HG03159 (cell line): ENCODE measurements at regions not wholly inside any gene's neighbourhood (a gene's known extent, or its start where the extent isn't known, plus 50 kb on each side); places are given as distances from the start of the nearest gene placed in this dataset.
A peak's percentile ranks its signal among the peaks of the same experiment; 100 is the strongest.

Experiments
- ATAC-seq: cut with Tn5 transposase; IDR thresholded peaks from one replicate; pipeline ENCODE4 v1.9.1; 2021; ENCODE audit warnings: mild to moderate bottlenecking, moderate library complexity; ENCODE audit not compliant: unreplicated experiment

- no peak for ATAC-seq
Measured at GRCh38 chr3:72470904-72471417, 377.3 kb downstream of the SHQ1 start.

DNA sequence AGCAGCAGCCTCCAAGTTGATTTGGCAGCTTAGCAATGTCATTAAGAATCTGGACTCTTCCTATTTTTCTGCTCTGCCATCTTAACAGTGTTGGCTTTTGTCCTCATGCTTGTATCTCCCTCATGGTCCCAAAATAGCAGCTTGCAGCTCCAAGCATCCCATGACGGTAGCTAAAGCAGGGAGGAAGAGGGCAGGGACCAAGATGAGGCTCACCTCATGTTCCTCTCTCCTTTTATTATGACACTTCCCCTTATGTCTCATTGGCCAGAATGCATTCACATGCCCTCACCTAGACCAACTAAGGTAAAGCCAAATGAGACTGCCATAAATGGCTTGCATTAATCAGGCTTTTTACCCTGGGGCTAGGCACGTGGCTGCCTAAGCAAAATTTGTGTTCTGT lies 382.4 kb downstream of the SHQ1 start:
- no peak for ATAC-seq

GRCh38 chr3:72463083-72463482 lies 385.2 kb downstream of the SHQ1 start:
- ATAC-seq = no peak

GRCh38 chr3:72462595-72463011 lies 385.6 kb downstream of the SHQ1 start:
- no peak for ATAC-seq

DNA sequence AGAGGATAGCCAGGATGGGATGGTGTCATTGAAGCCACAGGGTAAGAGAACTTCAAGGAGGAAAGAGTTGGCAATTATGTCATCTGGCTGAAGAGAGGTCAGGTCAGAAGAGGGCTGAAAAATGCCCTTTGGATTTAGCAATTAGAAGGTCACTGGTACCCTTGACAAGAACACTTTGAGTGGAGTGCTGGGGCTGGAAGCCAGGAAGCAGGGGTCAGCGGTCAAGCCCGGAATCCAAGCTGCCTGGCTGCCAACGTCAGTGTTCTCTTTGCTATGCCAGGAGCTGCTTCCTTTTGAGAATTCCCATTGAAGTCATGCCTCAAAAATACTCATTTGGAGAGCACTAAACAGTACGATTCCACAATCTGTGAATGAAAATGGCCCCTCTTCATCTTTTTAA lies 386.5 kb downstream of the SHQ1 start:
- no peak for ATAC-seq

GRCh38 chr3:72460205-72461174 lies 387.8 kb downstream of the SHQ1 start:
- ATAC-seq = no peak

DNA sequence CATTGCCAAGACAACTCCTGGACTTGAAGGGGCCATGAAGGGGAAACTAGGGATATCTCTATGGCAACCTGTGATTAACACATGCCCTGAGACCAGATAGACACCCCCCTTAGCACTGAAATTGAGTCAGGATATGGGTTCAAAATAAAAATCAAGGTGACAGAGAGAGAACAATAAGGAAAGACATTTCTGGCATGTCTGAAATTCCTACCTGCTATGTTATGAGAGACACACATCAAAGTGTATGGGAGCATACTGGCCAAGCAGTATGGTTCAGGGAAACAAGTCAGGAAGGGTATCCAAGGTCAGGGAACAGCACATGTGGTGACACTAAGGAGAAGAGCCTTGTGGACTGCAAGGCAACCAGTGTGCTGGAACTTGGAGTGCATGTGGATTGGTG lies 388.7 kb downstream of the SHQ1 start:
- ATAC-seq = no peak

DNA sequence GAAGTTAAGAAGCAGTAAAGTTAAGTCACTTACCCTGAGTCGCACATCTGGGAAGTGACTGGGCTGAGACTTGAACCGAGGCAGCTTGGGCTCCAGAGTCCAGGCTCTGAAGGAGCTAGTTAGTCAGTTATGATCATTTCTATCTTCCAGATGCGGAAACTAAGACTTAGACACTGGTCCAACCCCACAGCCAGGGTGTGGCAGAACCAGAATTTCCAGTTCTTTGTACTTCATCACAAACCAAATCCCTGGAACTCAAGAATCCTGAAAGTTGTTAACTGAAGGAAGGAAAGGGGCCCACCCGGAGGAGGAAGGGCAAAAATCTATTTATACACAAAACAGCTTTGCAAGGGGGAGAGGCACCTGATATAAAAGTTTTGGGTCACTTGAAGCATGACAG lies 389.9 kb downstream of the SHQ1 start:
- no peak for ATAC-seq

- ATAC-seq = no peak
Measured at GRCh38 chr3:72454441-72454840, 393.8 kb downstream of the SHQ1 start.

DNA sequence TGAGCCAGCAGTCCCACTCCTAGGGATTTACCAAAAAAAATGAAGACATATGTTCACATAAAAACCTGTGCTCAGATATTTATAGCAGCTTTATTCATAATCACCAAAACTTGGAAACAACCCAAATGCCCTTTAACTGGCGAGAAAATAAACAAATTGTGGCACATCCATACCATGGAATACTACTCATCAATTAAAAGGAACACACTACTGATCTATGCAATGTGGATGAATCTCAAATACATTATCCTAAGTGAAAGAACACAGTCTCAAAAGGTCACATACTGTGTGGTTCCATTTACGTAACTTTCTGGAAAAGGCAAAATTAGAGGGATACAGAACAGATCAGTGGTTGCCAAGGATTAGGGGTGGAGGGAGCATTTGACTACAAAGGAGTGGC lies 394.5 kb downstream of the SHQ1 start:
- ATAC-seq = no peak

- no peak for ATAC-seq
Measured at GRCh38 chr3:72452745-72453144, 395.5 kb downstream of the SHQ1 start.

- ATAC-seq = no peak
Measured at GRCh38 chr3:72451841-72452240, 396.4 kb downstream of the SHQ1 start.

GRCh38 chr3:72449551-72449950 lies 398.7 kb downstream of the SHQ1 start:
- no peak for ATAC-seq

DNA sequence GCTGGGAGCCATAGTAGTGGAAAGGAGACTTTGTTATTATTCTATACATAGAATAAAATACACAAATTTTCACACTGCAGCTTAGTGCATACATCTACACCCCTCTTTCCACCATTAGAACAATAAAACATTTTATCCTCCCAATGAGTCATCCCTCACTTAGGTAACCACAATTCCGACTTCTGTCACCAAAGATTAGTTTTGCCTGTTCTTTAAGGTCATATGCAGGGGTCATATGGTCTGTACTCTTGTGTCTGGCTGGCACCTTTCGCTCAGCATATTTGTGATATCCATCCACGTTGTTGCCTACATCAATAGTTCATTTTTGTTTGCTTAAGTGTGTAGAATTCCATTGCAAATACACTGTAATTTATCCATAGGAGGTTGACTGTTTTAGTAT lies 399.4 kb downstream of the SHQ1 start:
- ATAC-seq = no peak

- ATAC-seq = no peak
Measured at GRCh38 chr3:72448375-72448823, 399.8 kb downstream of the SHQ1 start.

GRCh38 chr3:72447059-72447946 lies 400.9 kb downstream of the SHQ1 start:
- peak; percentile 85 for ATAC-seq

- ATAC-seq = peak; percentile 18
Measured at GRCh38 chr3:72446218-72447058, 401.8 kb downstream of the SHQ1 start, which contains the start of gene RYBP. TSS of gene RYBP (minus strand) at chr3:72446621.

DNA sequence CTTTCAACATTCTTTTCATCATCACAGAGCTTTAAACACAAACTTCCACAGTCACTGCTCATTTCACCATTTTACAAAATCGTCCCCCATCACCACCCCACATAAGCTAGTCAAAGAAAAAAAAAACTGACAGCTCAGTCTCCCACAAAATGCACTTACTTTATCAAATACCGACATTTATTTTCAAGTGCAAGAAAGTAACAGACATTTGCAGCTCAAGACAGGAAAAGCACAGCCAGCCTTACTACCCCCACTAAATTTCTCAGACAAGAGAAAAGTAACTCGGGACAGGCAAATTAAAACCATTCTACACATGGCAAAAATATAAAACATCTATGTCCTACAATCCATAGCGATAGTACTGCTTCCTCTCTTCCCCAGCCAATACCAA lies 402.4 kb downstream of the SHQ1 start:
- no peak for ATAC-seq

DNA sequence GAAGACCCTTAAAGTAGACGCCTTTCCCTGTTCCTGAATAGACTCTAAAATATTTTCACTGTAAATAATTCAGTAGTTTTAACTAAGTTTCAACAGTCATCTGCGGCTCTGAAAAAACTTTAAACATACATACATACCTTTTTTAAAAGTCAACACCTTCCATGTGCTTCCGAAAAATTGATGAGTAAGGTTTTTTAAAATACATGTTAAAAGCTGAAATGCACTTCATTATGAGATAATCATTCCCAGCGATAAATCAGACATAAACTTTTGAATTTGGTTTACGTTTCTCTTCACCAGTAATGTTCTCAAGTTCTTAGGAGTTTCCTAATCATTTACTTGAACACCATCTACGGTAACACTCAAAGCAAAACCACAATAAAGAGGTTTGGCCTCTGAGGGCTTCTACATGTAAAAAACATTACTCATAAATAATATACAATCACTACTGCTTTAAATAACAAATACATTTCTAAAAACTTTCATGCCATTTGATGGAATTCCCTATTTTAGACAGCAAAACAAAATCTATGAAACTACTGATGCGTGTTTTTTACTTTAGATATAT lies 403.5 kb downstream of the SHQ1 start:
- no peak for ATAC-seq

DNA sequence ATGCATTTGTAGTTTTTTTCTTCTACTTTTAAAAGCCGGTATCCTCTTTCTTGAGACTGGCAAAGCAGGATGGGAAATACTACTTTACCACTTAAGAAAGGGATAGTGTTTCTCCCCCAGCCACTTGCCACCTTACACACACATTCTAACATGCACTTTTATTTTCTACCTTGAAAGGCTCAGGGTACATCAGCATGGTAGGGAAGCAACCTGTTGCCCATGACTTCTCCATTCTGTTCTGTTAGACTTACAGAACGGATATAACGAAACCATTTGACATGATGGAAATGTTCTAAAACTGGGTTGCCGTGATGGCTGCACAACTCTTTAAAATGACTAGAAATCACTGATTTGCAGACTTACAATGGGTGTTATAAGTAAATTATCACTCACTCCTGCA lies 405.5 kb downstream of the SHQ1 start:
- ATAC-seq = no peak
